Activated T-helper 2 cell treated with anti-CD3 and anti-CD28 coated beads, Interferon-gamma antibody, Interleukin-2, Interleukin-4, amounts not matched to agents 10 μg/mL and 5 μg/mL and 100 μg/mL, durations not matched to agents 14 hours and 24 hours and 36 hours (primary cell): ENCODE measurements at regions not wholly inside any gene's neighbourhood (a gene's known extent, or its start where the extent isn't known, plus 50 kb on each side); places are given as distances from the start of the nearest gene placed in this dataset.
"Not testable (repeated sequence)": the region's sequence is repeated elsewhere in the genome, so short reads cannot be mapped to it uniquely, and the experiment has no call there.

Source experiments
- DNase-seq: peaks from one replicate; pipeline ENCODE4 v3.0.0; 2021; ENCODE audit warnings: low spot score
- H3K27ac Mint-ChIP-seq: one replicate; pipeline ENCODE4 v1.8.0; 2021; ENCODE audit warnings: mixed read lengths
- H3K27me3 Mint-ChIP-seq: one replicate; pipeline ENCODE4 v1.8.0; 2021; ENCODE audit warnings: low read depth, mixed read lengths
- H3K36me3 Mint-ChIP-seq: one replicate; pipeline ENCODE4 v1.8.0; 2021; ENCODE audit warnings: low read depth, mixed read lengths
- H3K4me1 Mint-ChIP-seq: one replicate; pipeline ENCODE4 v1.8.0; 2021; ENCODE audit warnings: low read depth, mixed read lengths
- H3K4me3 Mint-ChIP-seq: one replicate; pipeline ENCODE4 v1.8.0; 2021; ENCODE audit warnings: low read depth, mild to moderate bottlenecking, moderate library complexity, mixed read lengths
- H3K9me3 Mint-ChIP-seq: one replicate; pipeline ENCODE4 v1.8.0; 2021; ENCODE audit warnings: mixed read lengths
- intact Hi-C: fragments of 100-400 bp; cut with micrococcal nuclease; formaldehyde crosslinking; loops from one replicate; pipeline ENCODE4 v1.15.1; 2023

DNA sequence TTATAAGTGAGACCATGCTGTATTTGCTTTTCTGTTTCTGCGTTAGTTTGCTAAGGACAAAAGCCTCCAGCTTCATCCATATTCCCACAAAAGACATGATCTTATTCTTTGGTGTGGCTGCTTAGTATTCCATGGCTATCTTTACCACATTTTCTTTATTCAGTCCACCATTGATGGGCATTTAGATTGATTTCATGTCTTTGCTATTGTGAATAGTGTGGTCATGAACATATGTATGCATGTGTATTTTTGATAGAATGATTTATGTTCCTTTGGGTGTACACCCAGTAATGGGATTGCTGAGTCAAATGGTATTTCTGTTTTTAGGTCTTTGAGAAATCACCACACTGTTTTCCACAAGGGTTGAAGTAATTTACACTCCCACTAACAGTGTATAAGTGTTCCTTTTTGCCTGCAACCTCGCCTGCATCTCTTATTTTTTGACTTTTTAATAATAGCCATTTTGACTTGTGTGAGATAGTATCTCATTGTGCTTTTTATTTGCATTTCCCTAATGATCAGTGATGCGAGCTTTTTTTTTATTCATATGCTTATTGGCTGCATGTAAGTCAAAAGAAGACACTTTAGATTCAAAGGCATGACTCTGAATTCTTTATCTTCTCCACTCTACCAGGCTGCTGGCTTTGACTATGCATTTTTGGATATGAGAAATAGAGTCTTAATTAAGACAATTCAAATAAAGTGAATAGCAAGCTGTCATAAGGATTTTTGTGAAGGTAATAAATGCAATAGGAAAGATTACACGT, 183.3 kb upstream of the SYNPR start:
- Mint-ChIP-seq H3K36me3 (no peaks in the 10 kb centered on the region), H3K27me3 (no peaks in the 10 kb centered on the region), H3K4me3 (no peak overlapping the region), H3K27ac (no peak overlapping the region), H3K4me1 (no peaks in the 10 kb centered on the region), H3K9me3 (peaks cover 4% of the 10 kb centered on the region)
- intact Hi-C loops, result no loop called here
- no peak for DNase-seq

DNA sequence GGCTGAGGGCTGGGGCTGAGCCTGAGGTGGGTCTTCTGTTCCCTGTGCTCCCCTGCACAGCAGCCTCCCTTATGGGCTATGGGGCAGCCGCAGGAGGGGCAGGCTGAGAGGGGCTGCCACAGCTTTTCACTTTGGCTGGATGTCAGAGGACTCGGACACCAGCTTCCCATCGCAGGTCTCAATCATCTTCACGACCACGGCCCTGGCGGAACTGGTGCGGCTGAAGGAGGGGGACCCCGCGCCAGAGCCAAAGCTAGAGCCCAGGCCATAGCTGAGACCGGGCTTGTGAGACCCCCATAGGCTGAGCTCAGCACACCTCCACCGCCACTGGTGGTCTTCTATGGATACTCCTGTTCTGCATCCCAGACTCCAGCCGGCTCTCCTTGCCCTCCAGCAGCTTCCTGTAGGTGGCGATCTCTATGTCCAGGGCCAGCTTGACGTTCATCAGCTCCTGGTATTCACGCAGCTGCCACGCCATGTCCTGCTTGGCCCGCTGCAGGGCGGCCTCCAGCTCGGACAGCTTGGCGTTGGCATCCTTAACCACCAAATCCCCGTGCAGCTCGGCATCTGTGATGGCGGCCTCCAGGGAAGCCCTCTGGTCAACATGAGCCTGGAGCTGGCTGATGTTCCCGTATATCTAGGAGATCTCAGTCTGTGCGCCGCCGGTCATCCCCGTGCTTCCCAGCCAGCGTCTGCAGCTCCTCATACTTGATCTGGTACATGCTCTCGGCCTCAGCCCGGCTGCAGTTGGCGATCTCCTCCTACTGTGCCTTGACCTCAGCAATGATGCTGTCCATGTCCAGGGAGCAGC, 181.7 kb upstream of the SYNPR start:
- intact Hi-C loops, result no loop called here
- H3K27ac Mint-ChIP-seq, result no peak overlapping the region
- no peaks in the 10 kb centered on the region for H3K27me3 Mint-ChIP-seq
- DNase-seq, result no peak
- H3K36me3 Mint-ChIP-seq, result no peaks in the 10 kb centered on the region
- H3K4me1 Mint-ChIP-seq, result no peaks in the 10 kb centered on the region
- peaks cover 4% of the 10 kb centered on the region for H3K9me3 Mint-ChIP-seq
- no peak overlapping the region for H3K4me3 Mint-ChIP-seq

DNA sequence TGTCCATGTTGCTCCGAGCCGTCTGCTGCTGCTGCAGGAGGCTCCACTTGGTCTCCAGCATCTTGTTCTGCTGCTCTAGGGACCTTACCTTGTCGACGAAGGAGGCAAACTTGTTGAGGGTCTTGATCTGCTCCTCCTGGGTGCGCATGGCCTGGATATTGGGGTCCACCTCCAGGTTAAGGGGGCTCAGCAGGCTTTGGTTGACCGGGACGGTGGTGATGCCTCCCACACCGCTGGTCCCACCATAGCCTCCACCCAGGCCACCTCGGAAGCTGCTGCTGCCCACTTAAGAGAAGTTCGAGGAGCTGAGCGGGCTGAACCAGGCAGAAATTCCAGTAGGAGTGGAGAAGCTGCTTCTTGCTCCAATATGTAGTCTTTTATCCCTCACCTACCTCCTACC, 180.7 kb upstream of the SYNPR start:
- DNase-seq, result no peak
- Mint-ChIP-seq H3K36me3 (no peaks in the 10 kb centered on the region), H3K27ac (no peak overlapping the region), H3K4me3 (no peak overlapping the region), H3K9me3 (peaks cover 4% of the 10 kb centered on the region), H3K27me3 (no peaks in the 10 kb centered on the region), H3K4me1 (no peaks in the 10 kb centered on the region)
- intact Hi-C loops, result no loop called here

DNA sequence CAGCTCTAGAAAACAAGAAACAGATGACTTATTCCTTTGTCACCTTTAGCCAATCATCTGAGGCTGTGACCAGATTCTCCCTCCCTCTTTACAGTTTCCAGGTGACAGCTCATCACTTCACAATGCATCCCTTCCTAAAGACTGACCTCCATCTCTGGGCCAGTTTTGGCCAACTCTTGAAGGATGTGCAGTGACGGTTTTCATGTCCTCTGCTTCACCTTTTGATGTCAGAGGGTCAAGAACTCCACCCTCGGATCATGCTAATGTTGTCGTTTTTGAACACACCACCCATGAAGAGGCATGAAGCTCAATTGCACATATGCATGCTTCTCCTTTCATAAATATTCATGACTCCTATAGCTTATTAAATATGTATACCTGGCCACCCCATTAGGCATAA, 161.2 kb upstream of the SYNPR start:
- no peaks in the 10 kb centered on the region for H3K4me1 Mint-ChIP-seq
- no peaks in the 10 kb centered on the region for H3K27me3 Mint-ChIP-seq
- H3K9me3 Mint-ChIP-seq, result peaks cover 14% of the 10 kb centered on the region
- no peaks in the 10 kb centered on the region for H3K36me3 Mint-ChIP-seq
- intact Hi-C loops, result no loop called here
- DNase-seq, result no peak
- no peak overlapping the region for H3K4me3 Mint-ChIP-seq
- no peak overlapping the region for H3K27ac Mint-ChIP-seq

DNA sequence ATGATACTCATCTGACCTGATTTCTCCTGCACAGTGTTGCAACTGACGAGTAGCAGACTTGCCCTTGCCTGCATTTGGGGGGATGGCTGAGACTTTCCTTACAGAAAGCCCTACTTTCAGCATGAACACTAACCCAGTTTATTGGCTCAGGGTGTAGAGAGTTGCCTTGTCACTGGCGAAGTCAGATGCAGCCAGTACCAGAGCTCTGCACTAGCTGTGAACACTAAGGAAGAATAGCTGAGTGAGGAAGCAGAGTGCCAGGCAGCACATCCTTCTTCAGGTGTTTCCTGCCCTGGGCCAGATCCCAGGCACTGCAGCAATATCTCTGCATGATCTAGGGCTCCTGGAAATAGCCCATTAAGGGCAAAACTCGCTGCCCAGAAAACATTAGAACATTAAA, 154.0 kb upstream of the SYNPR start:
- no peaks in the 10 kb centered on the region for H3K36me3 Mint-ChIP-seq
- H3K27me3 Mint-ChIP-seq, result no peaks in the 10 kb centered on the region
- no peak overlapping the region for H3K27ac Mint-ChIP-seq
- no peak for DNase-seq
- peaks cover 6% of the 10 kb centered on the region for H3K9me3 Mint-ChIP-seq
- intact Hi-C loops, result no loop called here
- no peaks in the 10 kb centered on the region for H3K4me1 Mint-ChIP-seq
- no peak overlapping the region for H3K4me3 Mint-ChIP-seq

DNA sequence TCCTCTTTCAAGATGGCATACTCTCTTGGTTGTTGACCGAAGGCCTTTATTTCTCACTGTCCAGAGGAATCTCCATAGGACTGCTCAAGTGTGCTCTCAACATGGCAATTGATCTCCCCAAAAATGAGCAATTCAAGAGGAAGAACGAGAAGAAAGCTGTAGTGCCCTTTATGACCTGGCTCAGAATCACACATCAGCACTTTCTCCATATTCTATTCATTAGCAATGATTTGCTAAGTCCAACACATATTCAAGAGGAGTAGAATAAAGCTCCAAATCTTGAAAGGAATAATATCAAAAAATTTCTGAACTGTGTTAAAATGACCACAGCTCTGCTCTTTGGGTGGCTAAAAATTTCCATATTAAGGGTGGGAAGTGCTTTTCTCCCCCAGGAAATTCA, 151.6 kb upstream of the SYNPR start:
- no peak overlapping the region for H3K4me3 Mint-ChIP-seq
- no peak overlapping the region for H3K27ac Mint-ChIP-seq
- peaks cover 4% of the 10 kb centered on the region for H3K9me3 Mint-ChIP-seq
- H3K36me3 Mint-ChIP-seq, result no peaks in the 10 kb centered on the region
- intact Hi-C loops, result no loop called here
- H3K4me1 Mint-ChIP-seq, result no peaks in the 10 kb centered on the region
- no peaks in the 10 kb centered on the region for H3K27me3 Mint-ChIP-seq
- DNase-seq, result no peak

DNA sequence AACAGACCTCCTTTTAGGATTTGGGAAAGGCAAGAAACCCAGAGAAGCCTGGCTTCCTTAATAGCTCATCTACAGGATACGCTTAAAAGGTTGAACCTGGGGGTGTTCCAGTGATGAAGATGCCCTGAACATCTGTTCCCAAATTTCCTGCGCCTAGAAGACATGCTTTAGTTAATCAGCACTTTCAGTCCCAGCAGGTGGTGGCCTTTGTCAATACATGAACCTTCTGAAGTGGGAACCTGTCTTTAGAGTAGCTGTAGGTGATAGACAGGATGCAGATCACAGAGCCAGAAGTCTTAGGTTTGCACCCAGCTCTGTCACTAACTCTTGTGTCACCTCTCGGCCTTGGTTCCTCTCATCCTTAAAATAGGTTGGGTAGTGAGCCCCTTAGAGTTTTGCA, 149.7 kb upstream of the SYNPR start:
- no peaks in the 10 kb centered on the region for H3K36me3 Mint-ChIP-seq
- no peak overlapping the region for H3K4me3 Mint-ChIP-seq
- no peak overlapping the region for H3K27ac Mint-ChIP-seq
- H3K9me3 Mint-ChIP-seq, result peaks cover 4% of the 10 kb centered on the region
- H3K4me1 Mint-ChIP-seq, result no peaks in the 10 kb centered on the region
- intact Hi-C loops, result no loop called here
- no peaks in the 10 kb centered on the region for H3K27me3 Mint-ChIP-seq
- no peak for DNase-seq

DNA sequence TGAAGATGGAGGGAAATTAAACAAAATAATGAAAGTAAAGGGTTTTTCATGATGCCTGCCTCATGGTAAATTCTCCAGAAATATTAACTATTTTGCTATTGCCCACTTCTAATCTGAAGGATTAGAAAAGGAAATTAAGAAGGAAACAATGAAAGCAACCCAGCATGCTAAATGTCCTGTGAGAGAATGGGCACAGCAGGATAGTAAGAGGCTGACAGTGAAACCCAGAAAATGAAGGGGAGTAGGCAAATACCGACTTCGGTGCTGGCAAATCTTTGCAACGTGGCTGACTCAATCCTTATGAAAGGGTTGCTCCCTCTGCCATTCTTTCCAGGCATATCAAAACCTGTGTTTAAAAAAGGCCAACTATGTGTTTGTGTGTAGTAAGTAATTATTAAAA, 147.5 kb upstream of the SYNPR start:
- H3K36me3 Mint-ChIP-seq, result no peaks in the 10 kb centered on the region

DNA sequence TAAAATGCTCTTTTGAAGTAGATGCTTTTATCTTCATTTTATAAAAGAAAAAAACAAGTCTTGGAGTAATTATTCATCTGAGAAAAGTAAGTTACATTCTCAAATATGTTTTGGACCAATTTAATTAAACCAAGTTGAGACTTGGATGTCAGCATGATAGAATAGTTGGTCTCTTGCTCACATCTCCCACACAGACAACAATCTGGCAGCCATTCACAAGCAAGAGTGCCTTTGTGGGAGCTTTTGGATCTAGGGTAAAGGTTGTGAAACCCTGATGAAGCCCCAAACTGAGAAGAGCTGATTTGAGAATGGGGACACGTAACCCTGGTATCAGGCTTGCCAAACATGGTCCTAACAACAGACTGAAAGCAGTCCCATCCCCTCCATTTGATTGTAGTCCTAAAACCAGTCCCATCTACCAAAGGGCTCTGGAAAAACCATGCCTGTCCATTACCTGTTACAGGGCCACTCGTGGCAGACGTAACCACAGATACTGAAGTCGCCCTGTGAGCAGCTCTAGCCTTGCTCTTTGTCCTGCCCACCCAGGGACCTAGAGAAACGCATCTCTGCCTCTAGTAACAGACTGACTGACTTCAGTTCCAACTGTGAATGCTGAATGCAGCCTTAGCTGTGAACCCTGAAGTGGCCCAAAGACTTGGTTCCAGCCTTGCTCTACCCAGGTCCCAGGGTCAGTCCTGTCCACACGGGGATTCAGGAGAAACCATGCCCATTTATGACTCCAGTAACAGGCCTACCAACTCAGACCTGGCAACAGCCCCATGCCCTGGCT, 145.5 kb upstream of the SYNPR start:
- Mint-ChIP-seq H3K4me3 (no peak overlapping the region), H3K27me3 (no peaks in the 10 kb centered on the region), H3K27ac (no peak overlapping the region), H3K4me1 (no peaks in the 10 kb centered on the region), H3K9me3 (peaks cover 10% of the 10 kb centered on the region), H3K36me3 (no peaks in the 10 kb centered on the region)
- no peak for DNase-seq
- intact Hi-C loops, result no loop called here

More for the DNA sequence above, 147.5 kb upstream of the SYNPR start:
- no peak overlapping the region for H3K27ac Mint-ChIP-seq
- H3K4me1 Mint-ChIP-seq, result no peaks in the 10 kb centered on the region
- H3K27me3 Mint-ChIP-seq, result no peaks in the 10 kb centered on the region
- peaks cover 4% of the 10 kb centered on the region for H3K9me3 Mint-ChIP-seq
- DNase-seq, result no peak
- H3K4me3 Mint-ChIP-seq, result no peak overlapping the region
- intact Hi-C loops, result no loop called here

DNA sequence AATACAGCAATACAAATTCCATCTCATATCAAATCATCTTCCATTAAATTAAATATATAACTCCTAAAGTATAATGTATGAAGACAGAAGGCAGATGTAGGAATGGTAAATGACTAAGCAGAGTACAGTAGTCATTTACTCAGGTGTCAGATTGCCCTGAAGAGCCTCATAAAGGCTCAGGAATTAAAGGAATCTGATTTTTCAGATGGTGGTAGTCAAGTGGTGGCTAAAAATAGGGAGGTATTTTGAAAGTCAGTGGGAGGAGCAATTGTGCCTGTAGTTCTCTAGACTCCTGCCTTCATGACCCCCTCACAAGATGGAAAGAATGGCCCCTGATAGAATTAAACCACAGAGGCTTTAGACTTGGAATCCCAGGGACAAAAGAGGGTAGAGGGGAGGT, 142.7 kb upstream of the SYNPR start:
- H3K27ac Mint-ChIP-seq, result no peak overlapping the region

DNA sequence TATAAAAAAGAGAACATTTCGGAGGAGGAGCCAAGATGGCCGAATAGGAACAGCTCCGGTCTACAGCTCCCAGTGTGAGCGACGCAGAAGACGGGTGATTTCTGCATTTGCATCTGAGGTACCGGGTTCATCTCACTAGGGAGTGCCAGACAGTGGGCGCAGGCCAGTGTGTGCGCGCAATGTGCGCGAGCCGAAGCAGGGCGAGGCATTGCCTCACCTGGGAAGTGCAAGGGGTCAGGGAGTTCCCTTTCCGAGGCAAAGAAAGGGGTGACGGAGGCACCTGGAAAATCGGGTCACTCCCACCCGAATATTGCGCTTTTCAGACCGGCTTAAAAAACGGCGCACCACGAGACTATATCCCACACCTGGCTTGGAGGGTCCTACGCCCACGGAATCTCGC, 141.9 kb upstream of the SYNPR start:
- not testable (repeated sequence) for H3K4me3 Mint-ChIP-seq

More for the DNA sequence above, 142.7 kb upstream of the SYNPR start:
- DNase-seq, result no peak
- no peak overlapping the region for H3K4me3 Mint-ChIP-seq
- H3K9me3 Mint-ChIP-seq, result peaks cover 6% of the 10 kb centered on the region
- intact Hi-C loops, result no loop called here
- no peaks in the 10 kb centered on the region for H3K27me3 Mint-ChIP-seq
- no peaks in the 10 kb centered on the region for H3K36me3 Mint-ChIP-seq
- no peaks in the 10 kb centered on the region for H3K4me1 Mint-ChIP-seq

DNA sequence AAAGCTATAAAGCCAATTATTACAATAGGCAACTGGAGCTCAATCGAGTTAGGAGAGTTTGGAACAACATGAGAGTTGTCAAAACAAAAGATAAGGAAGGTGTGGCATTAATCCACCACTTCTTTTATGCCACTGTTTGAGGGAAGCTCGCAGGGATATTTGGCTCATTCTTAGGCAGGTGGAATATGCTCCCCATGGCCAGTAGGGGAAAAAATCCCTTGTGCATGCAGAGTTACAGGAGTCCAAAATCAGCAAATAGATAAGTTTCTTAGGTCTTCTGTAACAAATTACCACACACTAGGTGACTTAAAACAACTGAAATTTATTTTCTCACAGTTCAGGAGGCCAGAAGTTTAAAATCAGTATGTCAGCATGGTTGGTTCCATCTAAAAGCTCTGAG, 135.4 kb upstream of the SYNPR start:
- Mint-ChIP-seq H3K36me3 (no peaks in the 10 kb centered on the region), H3K27ac (no peak overlapping the region), H3K4me1 (no peaks in the 10 kb centered on the region), H3K4me3 (no peak overlapping the region), H3K27me3 (no peaks in the 10 kb centered on the region), H3K9me3 (peaks cover 16% of the 10 kb centered on the region)
- DNase-seq, result no peak
- intact Hi-C loops, result no loop called here

More for the DNA sequence above, 141.9 kb upstream of the SYNPR start:
- H3K4me1 Mint-ChIP-seq, H3K27ac Mint-ChIP-seq, DNase-seq, H3K9me3 Mint-ChIP-seq, H3K36me3 Mint-ChIP-seq, intact Hi-C loops, H3K27me3 Mint-ChIP-seq: not testable (repeated sequence)

DNA sequence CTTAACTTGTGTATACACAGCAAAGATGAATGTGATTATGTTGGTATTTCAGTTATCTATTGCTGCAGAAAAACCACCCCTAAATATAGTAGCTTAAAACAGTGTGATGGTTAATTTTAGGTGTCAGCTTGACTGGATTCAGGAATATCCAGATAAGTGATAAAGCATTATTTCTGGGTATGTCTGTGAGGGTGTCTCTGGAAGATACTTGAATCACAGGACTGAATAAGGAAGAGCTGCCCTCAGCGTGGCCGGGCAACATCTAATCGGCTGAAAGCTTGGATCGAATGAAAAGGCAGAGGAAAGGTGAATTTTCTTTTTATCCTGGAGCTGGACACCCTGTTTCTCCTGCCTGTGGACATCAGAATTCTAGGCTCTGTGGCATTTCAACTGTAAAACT, 132.0 kb upstream of the SYNPR start:
- Mint-ChIP-seq H3K9me3 (peaks cover 22% of the 10 kb centered on the region), H3K4me1 (no peaks in the 10 kb centered on the region), H3K27ac (no peak overlapping the region), H3K36me3 (no peaks in the 10 kb centered on the region), H3K27me3 (no peaks in the 10 kb centered on the region), H3K4me3 (no peak overlapping the region)
- DNase-seq, result no peak
- intact Hi-C loops, result no loop called here
